Osteocyte (in vitro differentiated cells): ENCODE measurements at regions not wholly inside any gene's neighbourhood (a gene's known extent, or its start where the extent isn't known, plus 50 kb on each side); places are given as distances from the start of the nearest gene placed in this dataset.
A peak's percentile ranks its signal among the peaks of the same experiment; 100 is the strongest.

Experiments used
- DNase-seq: peaks from one replicate; pipeline ENCODE4 v3.0.0; 2021; ENCODE audit warnings: mixed read lengths; ENCODE audit not compliant: unreplicated experiment; ENCODE audit errors: extremely low spot score
- H3K27ac Mint-ChIP-seq: one replicate; pipeline ENCODE4 v1.8.0; 2021; ENCODE audit warnings: mild to moderate bottlenecking, mixed read lengths; ENCODE audit not compliant: unreplicated experiment
- H3K27me3 Mint-ChIP-seq: one replicate; pipeline ENCODE4 v1.8.0; 2021; ENCODE audit warnings: mixed read lengths; ENCODE audit not compliant: unreplicated experiment
- H3K36me3 Mint-ChIP-seq: one replicate; pipeline ENCODE4 v1.8.0; 2021; ENCODE audit warnings: mixed read lengths; ENCODE audit not compliant: unreplicated experiment
- H3K4me1 Mint-ChIP-seq: one replicate; pipeline ENCODE4 v1.8.0; 2021; ENCODE audit warnings: mixed read lengths; ENCODE audit not compliant: unreplicated experiment
- H3K4me3 Mint-ChIP-seq: one replicate; pipeline ENCODE4 v1.8.0; 2021; ENCODE audit warnings: mild to moderate bottlenecking, moderate library complexity, mixed read lengths; ENCODE audit not compliant: unreplicated experiment
- H3K9me3 Mint-ChIP-seq: one replicate; pipeline ENCODE4 v1.8.0; 2021; ENCODE audit warnings: mixed read lengths; ENCODE audit not compliant: unreplicated experiment
- CTCF ChIP-seq: fragments of 200-600 bp; sonication (generic); IDR thresholded peaks from 2 replicates; pipeline ENCODE4 v1.5.0; 2021; ENCODE audit warnings: antibody characterized with exemption, mild to moderate bottlenecking, moderate library complexity

GRCh38 chr7:121555558-121555957, 159.4 kb upstream of the FAM3C start:
- no peaks in the 10 kb centered on the region for H3K27me3 Mint-ChIP-seq
- no peaks in the 10 kb centered on the region for H3K36me3 Mint-ChIP-seq
- H3K9me3 Mint-ChIP-seq = no peaks in the 10 kb centered on the region
- H3K4me1 Mint-ChIP-seq = no peaks in the 10 kb centered on the region
- no peak overlapping the region for H3K4me3 Mint-ChIP-seq
- no peak overlapping the region for H3K27ac Mint-ChIP-seq
- DNase-seq = no peak
- no peak for TF ChIP-seq CTCF

GRCh38 chr7:121547544-121548092, 151.5 kb upstream of the FAM3C start:
- H3K4me1 Mint-ChIP-seq = peaks cover 18% of the 10 kb centered on the region
- peaks cover 4% of the 10 kb centered on the region for H3K9me3 Mint-ChIP-seq
- TF ChIP-seq CTCF = peak; percentile 83
- H3K36me3 Mint-ChIP-seq = peaks cover 3% of the 10 kb centered on the region
- no peak for DNase-seq
- H3K27ac Mint-ChIP-seq = no peak overlapping the region
- H3K27me3 Mint-ChIP-seq = no peaks in the 10 kb centered on the region
- H3K4me3 Mint-ChIP-seq = no peak overlapping the region

- no peak overlapping the region for H3K27ac Mint-ChIP-seq
- peaks cover 4% of the 10 kb centered on the region for H3K9me3 Mint-ChIP-seq
- no peak for TF ChIP-seq CTCF
- no peak for DNase-seq
- H3K4me1 Mint-ChIP-seq = peaks cover 18% of the 10 kb centered on the region
- H3K4me3 Mint-ChIP-seq = no peak overlapping the region
- no peaks in the 10 kb centered on the region for H3K27me3 Mint-ChIP-seq
- H3K36me3 Mint-ChIP-seq = peaks cover 3% of the 10 kb centered on the region
These were observed 150.8 kb upstream of the FAM3C start for GRCh38 chr7:121546632-121547543.

- no peak for TF ChIP-seq CTCF
- Mint-ChIP-seq H3K4me3 (no peak overlapping the region), H3K36me3 (peaks cover 3% of the 10 kb centered on the region), H3K9me3 (peaks cover 4% of the 10 kb centered on the region), H3K27ac (no peak overlapping the region), H3K4me1 (peaks cover 18% of the 10 kb centered on the region), H3K27me3 (no peaks in the 10 kb centered on the region)
- DNase-seq = no peak
These were observed 149.3 kb upstream of the FAM3C start for GRCh38 chr7:121545418-121545817.

- peaks cover 4% of the 10 kb centered on the region for H3K9me3 Mint-ChIP-seq
These were observed 148.6 kb upstream of the FAM3C start for GRCh38 chr7:121544726-121545125.

More at GRCh38 chr7:121544726-121545125, 148.6 kb upstream of the FAM3C start:
- H3K27ac Mint-ChIP-seq = peak overlapping the region; percentile 59
- peaks cover 18% of the 10 kb centered on the region for H3K4me1 Mint-ChIP-seq
- no peak overlapping the region for H3K4me3 Mint-ChIP-seq
- no peaks in the 10 kb centered on the region for H3K27me3 Mint-ChIP-seq
- TF ChIP-seq CTCF = no peak
- peaks cover 3% of the 10 kb centered on the region for H3K36me3 Mint-ChIP-seq
- DNase-seq = no peak
